K562 (cell line): ENCODE measurements at regions not wholly inside any gene's neighbourhood (a gene's known extent, or its start where the extent isn't known, plus 50 kb on each side); places are given as distances from the start of the nearest gene placed in this dataset.

Source experiments
- ATAC-seq: fragments of 200-7000 bp; cut with Tn5 transposase; 3 replicates; pipeline ENCODE4 v1.9.1; 2020; ENCODE audit warnings: moderate library complexity
- BruUV-seq: library from RNA; stranded (reverse); fragments of 400-500 nt; replicated peaks from 2 replicates; lab custom pipeline; 2021; lab: Mats Ljungman, UMichigan
- CTCF ChIA-PET: fragments of 300-600 bp; formaldehyde crosslinking; extraction: SDS; loops from one replicate; lab custom pipeline; 2021; ENCODE audit warnings: low intra/inter-chr PET ratio; lab: Yijun Ruan, JAX
- POLR2A ChIA-PET: fragments of 300-600, 350-650 bp; sonication (Branson Sonifier 250); formaldehyde crosslinking; extraction: SDS; loops from one replicate; lab custom pipeline; 2021; ENCODE audit warnings: antibody characterized with exemption, inconsistent platforms; lab: Yijun Ruan, JAX
- DNase-seq, 4 experiments: peaks; one replicate each; pipeline versions ENCODE4 v3.0.0 to v3.0.0-alpha.2; 2011 to 2018; ENCODE audit warnings: low spot score in 3 of 4, mixed read lengths in 3 of 4; ENCODE audit errors: extremely low read depth in 1 of 4
- FAIRE-seq: peaks from 2 replicates; lab custom pipeline; 2011; peaks lifted over from hg19 to GRCh38; lab: Jason Lieb, UNC
- H2AFZ ChIP-seq: 2 replicates; pipeline ENCODE4 v1.6.0; 2011; ENCODE audit warnings: low read depth, low read length, control low read depth, inconsistent platforms
- H3K27ac ChIP-seq: fragments of 200-600 bp; 3 replicates; pipeline ENCODE4 v1.8.0; 2011; ENCODE audit warnings: low read depth, mild to moderate bottlenecking, control low read depth, inconsistent platforms, low read length, moderate library complexity, mixed read lengths; ENCODE audit errors: extremely low read depth
- H3K27me3 ChIP-seq, 2 experiments: fragments of 300-600 bp in 1 of 2; 2 replicates in 1 of 2; 3 replicates in 1 of 2; pipeline versions ENCODE4 v1.6.0 to v1.8.0; 2011; ENCODE audit warnings: inconsistent platforms in 2 of 2, low read length in 2 of 2, mild to moderate bottlenecking in 1 of 2, mixed read lengths in 1 of 2, moderate library complexity in 1 of 2; ENCODE audit not compliant: control insufficient read depth in 2 of 2, insufficient read depth in 2 of 2
- H3K36me3 ChIP-seq: fragments of 300-600 bp; 3 replicates; pipeline ENCODE4 v1.8.0; 2011; ENCODE audit warnings: mild to moderate bottlenecking, low read length, inconsistent platforms; ENCODE audit not compliant: control insufficient read depth, insufficient read depth
- H3K4me1 ChIP-seq, 2 experiments: fragments of 200-600 bp in 1 of 2; replicated peaks in 1 of 2; 2 replicates in 1 of 2; 3 replicates in 1 of 2; pipeline versions ENCODE4 v1.5.1 to v1.8.0; 2011; ENCODE audit warnings: inconsistent platforms in 2 of 2, low read length in 2 of 2, mild to moderate bottlenecking in 1 of 2, mixed read lengths in 1 of 2, moderate library complexity in 1 of 2; ENCODE audit not compliant: control insufficient read depth in 2 of 2, insufficient read depth in 2 of 2
- H3K4me2 ChIP-seq: 2 replicates; pipeline ENCODE4 v1.6.1; 2011; ENCODE audit warnings: low read length, control low read depth, inconsistent platforms, mixed read lengths; ENCODE audit not compliant: insufficient read depth
- H3K4me3 ChIP-seq: fragments of 200-600 bp; sonication (generic), shearing (Covaris generic); 2 replicates; pipeline ENCODE4 v1.5.1; 2016; ENCODE audit warnings: control low read depth, inconsistent platforms
- H3K79me2 ChIP-seq: fragments of 200-600 bp; 3 replicates; pipeline ENCODE4 v1.8.0; 2011; ENCODE audit warnings: low read length, inconsistent platforms; ENCODE audit not compliant: control insufficient read depth, insufficient read depth
- H3K9ac ChIP-seq, 2 experiments: 2 replicates each; pipeline versions ENCODE4 v1.6.0 to v1.6.1; 2011; ENCODE audit warnings: low read depth in 2 of 2, low read length in 2 of 2, control low read depth in 1 of 2, inconsistent platforms in 1 of 2, mild to moderate bottlenecking in 1 of 2, mixed read lengths in 1 of 2; ENCODE audit not compliant: insufficient read depth in 1 of 2
- H3K9me1 ChIP-seq: one replicate; pipeline ENCODE4 v1.6.0; 2011; ENCODE audit warnings: inconsistent platforms, mild to moderate bottlenecking, low read length, moderate library complexity; ENCODE audit not compliant: control insufficient read depth, insufficient read depth
- H3K9me3 ChIP-seq: replicated peaks from 2 replicates; pipeline ENCODE4 v1.5.1; 2011; ENCODE audit warnings: low read depth, low read length, inconsistent platforms; ENCODE audit not compliant: control insufficient read depth, insufficient read depth
- H4K20me1 ChIP-seq: replicated peaks from 2 replicates; pipeline ENCODE4 v1.6.1; 2011; ENCODE audit warnings: low read length, inconsistent platforms, mixed read lengths; ENCODE audit not compliant: control insufficient read depth, insufficient read depth
- ARNT ChIP-seq, 2 experiments: fragments of 450-650 bp; IDR thresholded peaks; 2 replicates each; pipeline ENCODE4 v1.6.1; 2016; ENCODE audit warnings: mild to moderate bottlenecking in 1 of 2
- L3MBTL2 ChIP-seq: fragments of 450-650 bp; IDR thresholded peaks from 2 replicates; pipeline ENCODE4 v1.6.1; 2016; ENCODE audit warnings: mild to moderate bottlenecking, moderate library complexity
- MYC ChIP-seq, 2 experiments: fragments of 250-450 bp in 1 of 2; sonication (Bioruptor Pico) in 1 of 2; IDR thresholded peaks; 2 replicates each; pipeline versions ENCODE4 v1.5.1 to v1.6.1; 2012 to 2021; ENCODE audit warnings: low read depth in 2 of 2, borderline replicate concordance in 1 of 2, improper control_type of control experiment in 1 of 2, low read length in 1 of 2, mild to moderate bottlenecking in 1 of 2, moderate library complexity in 1 of 2
- NCOA4 ChIP-seq: fragments of 450-650 bp; IDR thresholded peaks from 2 replicates; pipeline ENCODE4 v1.6.1; 2018; ENCODE audit warnings: mild to moderate bottlenecking; ENCODE audit not compliant: partially characterized antibody
- PHF20 ChIP-seq: fragments of 450-650 bp; IDR thresholded peaks from 2 replicates; pipeline ENCODE4 v1.6.1; 2018; ENCODE audit not compliant: partially characterized antibody
- ZNF449 ChIP-seq: fragments of 250-450 bp; sonication (Bioruptor Pico); IDR thresholded peaks from 2 replicates; pipeline ENCODE4 v1.8.0; 2022; ENCODE audit warnings: moderate library complexity, mild to moderate bottlenecking, inconsistent platforms
- WGBS: fragments of 100-300 bp; shearing (Covaris generic); methylation state at CpG from one replicate; pipeline ENCODE4 v1.1.6; 2016; ENCODE audit warnings: low coverage, mixed read lengths; ENCODE audit not compliant: insufficient coverage; ENCODE audit errors: missing lambda C conversion rate; 5-methylcytosine and 5-hydroxymethylcytosine counted together
- in situ Hi-C: fragments of 300-500 bp; cut with MboI; formaldehyde crosslinking; loops from 4 replicates; pipeline ENCODE4 v1.15.0; 2018; ENCODE audit warnings: inconsistent platforms, mixed read lengths
- intact Hi-C: fragments of 100-400 bp; cut with micrococcal nuclease; formaldehyde crosslinking; loops from 2 replicates; pipeline ENCODE4 v1.14.2; 2022

GRCh38 chr14:66196670-66197069, 289.5 kb upstream of the CCDC196 start:
- no peak overlapping the region for H3K9ac ChIP-seq
- no peak overlapping the region for H3K4me2 ChIP-seq
- no peaks in the 10 kb centered on the region for H3K27me3 ChIP-seq
- no peaks in the 10 kb centered on the region for H3K36me3 ChIP-seq
- H3K4me3 ChIP-seq, result no peak overlapping the region
- no peaks in the 10 kb centered on the region for H3K9me1 ChIP-seq
- no peaks in the 10 kb centered on the region for H3K79me2 ChIP-seq
- BruUV-seq, result no TSS peak
- ChIA-PET CTCF (no interaction called here), POLR2A (no interaction called here)
- H3K9me3 ChIP-seq, result no peaks in the 10 kb centered on the region
- intact Hi-C loops, result no loop called here
- 0% methylated on average over 1 of the region's 1 CpG for WGBS
- H4K20me1 ChIP-seq, result no peaks in the 10 kb centered on the region
- FAIRE-seq, result no peak
- no peaks in the 10 kb centered on the region for H3K4me1 ChIP-seq
- in situ Hi-C loops, result no loop called here
- no peak overlapping the region for H2AFZ ChIP-seq
- DNase-seq, result no peak
- no peak overlapping the region for H3K27ac ChIP-seq
- ATAC-seq, result no peak
- TF ChIP-seq PHF20 (no peak), MYC (IDR thresholded peaks at IDR 0.05; ENCODE audit: low read depth, low read length) (no peak), MYC (CRISPR knock-in tag; IDR thresholded peaks at IDR 0.05; ENCODE audit: borderline replicate concordance, low read depth) (no peak), L3MBTL2 (no peak), ARNT (IDR thresholded peaks at IDR 0.05) (no peak)

- Histone ChIP-seq H4K20me1 (no peaks in the 10 kb centered on the region), H2AFZ (no peak overlapping the region), H3K9ac (no peak overlapping the region), H3K4me1 (no peaks in the 10 kb centered on the region), H3K27me3 (no peaks in the 10 kb centered on the region), H3K4me3 (no peak overlapping the region), H3K36me3 (no peaks in the 10 kb centered on the region), H3K9me1 (no peaks in the 10 kb centered on the region), H3K4me2 (no peak overlapping the region), H3K9me3 (no peaks in the 10 kb centered on the region), H3K27ac (no peak overlapping the region), H3K79me2 (no peaks in the 10 kb centered on the region)
- CTCF ChIA-PET, result no interaction called here
- POLR2A ChIA-PET, result no interaction called here
- no peak for FAIRE-seq
- no peak for ATAC-seq
- intact Hi-C loops (no loop called here), in situ Hi-C loops (no loop called here)
- no peak for DNase-seq
- no TSS peak for BruUV-seq
- no peak for TF ChIP-seq ZNF449 (CRISPR knock-in tag)
- no peak for TF ChIP-seq NCOA4
- TF ChIP-seq ARNT (IDR thresholded peaks at IDR 0.05), result no peak
Observed at GRCh38 chr14:66197276-66197675, 288.9 kb upstream of the CCDC196 start.
